ENCODE measurements at regions not wholly inside any gene's neighbourhood (a gene's known extent, or its start where the extent isn't known, plus 50 kb on each side); places are given as distances from the start of the nearest gene placed in this dataset.

DNA sequence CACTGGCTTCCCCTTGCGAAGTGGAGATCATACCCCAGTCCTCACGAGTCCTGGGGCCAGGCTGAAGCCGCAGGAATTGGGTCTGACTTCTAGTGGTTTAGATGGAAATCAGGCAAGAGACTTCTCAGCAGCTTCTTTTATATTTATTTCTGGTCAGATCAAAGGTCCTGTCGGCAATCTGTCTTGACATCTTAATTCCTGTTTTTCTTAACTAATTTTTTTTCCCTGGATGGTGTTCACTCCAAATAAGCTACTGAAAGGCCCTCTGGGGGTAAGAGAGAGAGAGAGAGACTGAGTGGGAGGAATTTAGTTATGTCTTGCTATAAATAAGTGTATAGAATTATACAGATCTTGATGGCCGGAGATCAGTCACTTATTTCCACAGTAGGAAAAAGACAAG lies 698.7 kb upstream of the TBX3 start:
- Histone ChIP-seq H3K23me2 (ENCODE audit: low read depth, low read length) (no peaks in the 10 kb centered on the region), H3K36me3 (ENCODE audit: control insufficient read depth in 2 of 4, insufficient read depth in 4 of 4, low read length in 3 of 4) (no peaks in the 10 kb centered on the region), H3K14ac (ENCODE audit: insufficient read length) (no peak overlapping the region), H3K4me3 (ENCODE audit: extremely low read depth in 1 of 4, insufficient read depth in 2 of 4, low read depth in 3 of 4, low read length in 4 of 4) (no peak overlapping the region), H3K79me1 (ENCODE audit: low read depth, low read length) (no peaks in the 10 kb centered on the region), H2BK5ac (ENCODE audit: low read depth, low read length) (no peak overlapping the region), H4K20me1 (replicated peaks in 1 of 2; ENCODE audit: control insufficient read depth in 1 of 2, insufficient read depth in 2 of 2, low read length in 2 of 2) (no peaks in the 10 kb centered on the region), H2AK5ac (ENCODE audit: low read depth, low read length) (no peak overlapping the region), H2BK15ac (ENCODE audit: low read length) (no peak overlapping the region), H3K27ac (ENCODE audit: low read depth, low read length) (no peak overlapping the region), H3K4me1 (replicated peaks in 1 of 4; ENCODE audit: control insufficient read depth in 3 of 4, insufficient read depth in 4 of 4, low read length in 3 of 4) (no peaks in the 10 kb centered on the region), H3K23ac (ENCODE audit: insufficient read length) (no peak overlapping the region), H3K4ac (replicated peaks; ENCODE audit: insufficient read length, low read depth, low read length) (no peak overlapping the region), H4K8ac (ENCODE audit: extremely low read depth, insufficient read depth, low read length) (no peak overlapping the region), H4K91ac (replicated peaks; ENCODE audit: insufficient read length, low read length) (no peak overlapping the region), H4K5ac (ENCODE audit: insufficient read length, low read depth, low read length) (no peak overlapping the region), H2BK12ac (ENCODE audit: low read depth, low read length) (no peak overlapping the region), H3K4me2 (ENCODE audit: insufficient read depth in 1 of 2, low read depth in 2 of 2, low read length in 2 of 2) (no peak overlapping the region), H3K27me3 (replicated peaks in 1 of 4; ENCODE audit: control insufficient read depth in 3 of 4, extremely low read depth in 1 of 4, insufficient read depth in 3 of 4, low read length in 3 of 4) (no peaks in the 10 kb centered on the region), H3K9ac (replicated peaks in 1 of 4; ENCODE audit: extremely low read depth in 1 of 4, low read depth in 3 of 4, low read length in 3 of 4) (no peak overlapping the region), H3K79me2 (ENCODE audit: control insufficient read depth in 1 of 2, insufficient read depth in 2 of 2, low read length in 2 of 2) (no peaks in the 10 kb centered on the region), H3K9me3 (ENCODE audit: insufficient read depth in 2 of 2, low read depth in 1 of 2, low read length in 1 of 2) (no peaks in the 10 kb centered on the region), H2BK20ac (ENCODE audit: low read length) (no peak overlapping the region), H2AFZ (ENCODE audit: low read length) (no peak overlapping the region), H3K18ac (ENCODE audit: extremely low read depth, low read length) (no peak overlapping the region), H3K56ac (replicated peaks; ENCODE audit: insufficient read length, low read depth, low read length) (no peak overlapping the region), H2BK120ac (replicated peaks; ENCODE audit: low read depth, low read length) (no peak overlapping the region)
- DNase-seq (ENCODE audit: low read depth in 1 of 2, low spot score in 2 of 2) (no peak), FAIRE-seq (no peak)
- ChIA-PET CTCF (ENCODE audit: partially characterized antibody) (interaction anchor here (0.8 to 1.3 kb wide), 2 partner anchors 10 to 11 kb away, joined by 3 read pairs; no protein-coding TSS in a partner anchor), POLR2A (ENCODE audit: partially characterized antibody) (no interaction called here)
- 93% methylated on average over 5 of the region's 5 CpGs; no CpG with 5 or more reads in 1 of the 2 experiments for WGBS, 2 experiments (ENCODE audit: extremely low coverage in 1 of 2, insufficient coverage in 1 of 2, insufficient read length in 1 of 2, insufficient replicate concordance in 2 of 2, low coverage in 1 of 2, low lambda C conversion rate in 2 of 2, missing lambda C conversion rate in 1 of 2)
- TF ChIP-seq PHF8 (conservative IDR thresholded peaks at IDR 0.05; ENCODE audit: low read depth, low read length) (no peak), TAF1 (IDR thresholded peaks at IDR 0.05; ENCODE audit: low read depth, low read length) (no peak), MAX (IDR thresholded peaks at IDR 0.05) (no peak), TCF12 (IDR thresholded peaks at IDR 0.05; ENCODE audit: low read depth, low read length) (no peak), SP1 (IDR thresholded peaks at IDR 0.05; ENCODE audit: low read depth, low read length) (no peak), CHD2 (IDR thresholded peaks at IDR 0.05; ENCODE audit: low read length) (no peak), BACH1 (IDR thresholded peaks at IDR 0.05; ENCODE audit: low read length) (no peak), SIX5 (IDR thresholded peaks at IDR 0.05; ENCODE audit: low read depth, low read length) (no peak)
- TF ChIP-seq, protein P1, sequence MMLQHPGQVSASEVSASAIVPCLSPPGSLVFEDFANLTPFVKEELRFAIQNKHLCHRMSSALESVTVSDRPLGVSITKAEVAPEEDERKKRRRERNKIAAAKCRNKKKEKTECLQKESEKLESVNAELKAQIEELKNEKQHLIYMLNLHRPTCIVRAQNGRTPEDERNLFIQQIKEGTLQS (IDR thresholded peaks at IDR 0.05; ENCODE audit: insufficient read depth, low read depth, low read length), result no peak

Measured in H1 (cell line).